Liver (tissue), 3 donors: ENCODE measurements at regions not wholly inside any gene's neighbourhood (a gene's known extent, or its start where the extent isn't known, plus 50 kb on each side); places are given as distances from the start of the nearest gene placed in this dataset.

ENCODE experiments used
- GABPA ChIP-seq, 2 donors: IDR thresholded peaks in 1 of 2; conservative IDR thresholded peaks in 1 of 2; 2 replicates each; pipeline ENCODE4 v1.6.1; 2016; ENCODE audit warnings: antibody characterized with exemption in 2 of 2, mild to moderate bottlenecking in 1 of 2, moderate library complexity in 1 of 2
- JUND ChIP-seq, 2 donors: IDR thresholded peaks; 2 replicates each; pipeline ENCODE4 v1.6.1; 2016; ENCODE audit warnings: antibody characterized with exemption in 2 of 2
- TF ChIP-seq, protein P1 (sequence below): fragments of 150-350 bp; IDR thresholded peaks from 2 replicates; pipeline ENCODE4 v1.5.1; 2017; ENCODE audit warnings: improper control_type of control experiment, low read depth, low read length; ENCODE audit not compliant: missing input control
- donor health status: healthy.
- donor health status: healthy.

DNA sequence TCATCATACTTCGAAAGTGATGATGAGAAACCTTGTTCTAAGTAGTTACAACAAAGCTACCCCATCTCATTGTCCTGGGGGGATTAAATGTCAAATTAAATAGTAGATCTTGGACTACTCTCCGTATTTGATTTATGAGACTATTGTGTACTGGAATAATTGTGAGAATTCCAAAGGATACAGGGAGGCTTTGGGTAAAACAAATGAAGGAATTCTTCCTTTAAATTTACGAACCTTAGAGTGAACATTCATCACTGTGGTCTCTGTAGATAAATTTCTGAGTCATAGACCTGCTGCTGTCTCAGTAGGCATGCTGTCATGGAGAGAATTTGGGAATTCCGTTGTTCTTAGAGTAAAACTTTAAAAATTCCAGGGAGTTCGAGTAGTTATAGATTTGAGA is 836.2 kb downstream of the DNAH5 start:
- TF ChIP-seq, protein P1, sequence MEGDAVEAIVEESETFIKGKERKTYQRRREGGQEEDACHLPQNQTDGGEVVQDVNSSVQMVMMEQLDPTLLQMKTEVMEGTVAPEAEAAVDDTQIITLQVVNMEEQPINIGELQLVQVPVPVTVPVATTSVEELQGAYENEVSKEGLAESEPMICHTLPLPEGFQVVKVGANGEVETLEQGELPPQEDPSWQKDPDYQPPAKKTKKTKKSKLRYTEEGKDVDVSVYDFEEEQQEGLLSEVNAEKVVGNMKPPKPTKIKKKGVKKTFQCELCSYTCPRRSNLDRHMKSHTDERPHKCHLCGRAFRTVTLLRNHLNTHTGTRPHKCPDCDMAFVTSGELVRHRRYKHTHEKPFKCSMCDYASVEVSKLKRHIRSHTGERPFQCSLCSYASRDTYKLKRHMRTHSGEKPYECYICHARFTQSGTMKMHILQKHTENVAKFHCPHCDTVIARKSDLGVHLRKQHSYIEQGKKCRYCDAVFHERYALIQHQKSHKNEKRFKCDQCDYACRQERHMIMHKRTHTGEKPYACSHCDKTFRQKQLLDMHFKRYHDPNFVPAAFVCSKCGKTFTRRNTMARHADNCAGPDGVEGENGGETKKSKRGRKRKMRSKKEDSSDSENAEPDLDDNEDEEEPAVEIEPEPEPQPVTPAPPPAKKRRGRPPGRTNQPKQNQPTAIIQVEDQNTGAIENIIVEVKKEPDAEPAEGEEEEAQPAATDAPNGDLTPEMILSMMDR: no peak
- TF ChIP-seq JUND (IDR thresholded peaks at IDR 0.05): no peak
- no peak for TF ChIP-seq GABPA (IDR thresholded peaks at IDR 0.05 in 1 of 2, conservative IDR thresholded peaks at IDR 0.05 in 1 of 2)
